Mammary epithelial cell (primary cell): ENCODE measurements at regions not wholly inside any gene's neighbourhood (a gene's known extent, or its start where the extent isn't known, plus 50 kb on each side); places are given as distances from the start of the nearest gene placed in this dataset.

Experiments used
- EZH2 ChIP-seq: IDR thresholded peaks from 2 replicates; pipeline ENCODE4 v1.6.1; 2012; ENCODE audit warnings: low read length, inconsistent platforms, borderline replicate concordance
- TF ChIP-seq, protein P1 (sequence below), 2 donors: IDR thresholded peaks in 1 of 2; conservative IDR thresholded peaks in 1 of 2; 2 replicates each; pipeline ENCODE4 v1.5.1; 2011 to 2012; ENCODE audit warnings: inconsistent platforms in 2 of 2, low read length in 2 of 2, mild to moderate bottlenecking in 2 of 2, control low read depth in 1 of 2, low read depth in 1 of 2; ENCODE audit not compliant: insufficient read depth in 1 of 2; ENCODE audit errors: extremely low read depth in 1 of 2

DNA sequence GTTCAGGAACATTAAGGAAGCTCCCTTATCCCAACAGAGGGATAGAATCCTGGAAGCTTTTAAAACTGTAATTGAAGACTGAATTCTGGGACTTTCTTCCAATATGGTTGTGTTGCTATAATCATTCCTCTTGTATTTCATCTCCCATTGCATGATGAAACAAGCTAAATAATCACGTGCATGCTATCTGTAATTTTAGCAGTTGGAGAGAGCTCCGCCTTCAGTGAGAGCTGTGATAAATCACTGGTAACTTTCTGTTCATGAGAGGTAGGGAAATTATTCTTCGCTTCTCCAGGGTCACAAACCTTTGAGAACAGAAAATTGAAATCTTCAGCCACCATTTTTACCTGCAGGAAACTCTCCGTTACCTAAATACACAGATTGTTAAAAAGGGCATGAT, 530.2 kb downstream of the HTR7 start:
- TF ChIP-seq, protein P1, sequence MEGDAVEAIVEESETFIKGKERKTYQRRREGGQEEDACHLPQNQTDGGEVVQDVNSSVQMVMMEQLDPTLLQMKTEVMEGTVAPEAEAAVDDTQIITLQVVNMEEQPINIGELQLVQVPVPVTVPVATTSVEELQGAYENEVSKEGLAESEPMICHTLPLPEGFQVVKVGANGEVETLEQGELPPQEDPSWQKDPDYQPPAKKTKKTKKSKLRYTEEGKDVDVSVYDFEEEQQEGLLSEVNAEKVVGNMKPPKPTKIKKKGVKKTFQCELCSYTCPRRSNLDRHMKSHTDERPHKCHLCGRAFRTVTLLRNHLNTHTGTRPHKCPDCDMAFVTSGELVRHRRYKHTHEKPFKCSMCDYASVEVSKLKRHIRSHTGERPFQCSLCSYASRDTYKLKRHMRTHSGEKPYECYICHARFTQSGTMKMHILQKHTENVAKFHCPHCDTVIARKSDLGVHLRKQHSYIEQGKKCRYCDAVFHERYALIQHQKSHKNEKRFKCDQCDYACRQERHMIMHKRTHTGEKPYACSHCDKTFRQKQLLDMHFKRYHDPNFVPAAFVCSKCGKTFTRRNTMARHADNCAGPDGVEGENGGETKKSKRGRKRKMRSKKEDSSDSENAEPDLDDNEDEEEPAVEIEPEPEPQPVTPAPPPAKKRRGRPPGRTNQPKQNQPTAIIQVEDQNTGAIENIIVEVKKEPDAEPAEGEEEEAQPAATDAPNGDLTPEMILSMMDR (conservative IDR thresholded peaks at IDR 0.05 in 1 of 2, IDR thresholded peaks at IDR 0.05 in 1 of 2; ENCODE audit: extremely low read depth in 1 of 2, insufficient read depth in 1 of 2, low read depth in 1 of 2, low read length in 2 of 2) = no peak
- no peak for TF ChIP-seq EZH2
